ENCODE measurements at regions not wholly inside any gene's neighbourhood (a gene's known extent, or its start where the extent isn't known, plus 50 kb on each side); places are given as distances from the start of the nearest gene placed in this dataset.

DNA sequence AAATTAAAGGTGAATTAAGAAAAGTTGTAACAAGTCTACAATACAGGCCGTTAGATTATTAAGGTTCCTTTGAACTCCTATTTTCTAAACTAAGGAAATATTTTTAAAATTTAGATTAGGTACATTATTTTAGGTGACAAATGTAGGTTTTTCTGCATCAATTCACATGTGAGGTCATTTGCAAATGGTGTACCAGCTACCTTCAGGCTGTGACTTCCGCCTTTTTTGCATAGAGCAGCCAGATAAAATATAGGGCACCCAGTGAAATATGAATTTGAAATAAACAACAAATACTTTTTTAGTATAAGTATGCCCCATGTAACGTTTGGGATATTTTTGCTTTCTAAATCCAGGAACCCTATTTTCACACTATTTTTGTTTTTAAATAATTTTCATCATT, 544.0 kb downstream of the LMO4 start (continued):
- TF ChIP-seq, protein P1, sequence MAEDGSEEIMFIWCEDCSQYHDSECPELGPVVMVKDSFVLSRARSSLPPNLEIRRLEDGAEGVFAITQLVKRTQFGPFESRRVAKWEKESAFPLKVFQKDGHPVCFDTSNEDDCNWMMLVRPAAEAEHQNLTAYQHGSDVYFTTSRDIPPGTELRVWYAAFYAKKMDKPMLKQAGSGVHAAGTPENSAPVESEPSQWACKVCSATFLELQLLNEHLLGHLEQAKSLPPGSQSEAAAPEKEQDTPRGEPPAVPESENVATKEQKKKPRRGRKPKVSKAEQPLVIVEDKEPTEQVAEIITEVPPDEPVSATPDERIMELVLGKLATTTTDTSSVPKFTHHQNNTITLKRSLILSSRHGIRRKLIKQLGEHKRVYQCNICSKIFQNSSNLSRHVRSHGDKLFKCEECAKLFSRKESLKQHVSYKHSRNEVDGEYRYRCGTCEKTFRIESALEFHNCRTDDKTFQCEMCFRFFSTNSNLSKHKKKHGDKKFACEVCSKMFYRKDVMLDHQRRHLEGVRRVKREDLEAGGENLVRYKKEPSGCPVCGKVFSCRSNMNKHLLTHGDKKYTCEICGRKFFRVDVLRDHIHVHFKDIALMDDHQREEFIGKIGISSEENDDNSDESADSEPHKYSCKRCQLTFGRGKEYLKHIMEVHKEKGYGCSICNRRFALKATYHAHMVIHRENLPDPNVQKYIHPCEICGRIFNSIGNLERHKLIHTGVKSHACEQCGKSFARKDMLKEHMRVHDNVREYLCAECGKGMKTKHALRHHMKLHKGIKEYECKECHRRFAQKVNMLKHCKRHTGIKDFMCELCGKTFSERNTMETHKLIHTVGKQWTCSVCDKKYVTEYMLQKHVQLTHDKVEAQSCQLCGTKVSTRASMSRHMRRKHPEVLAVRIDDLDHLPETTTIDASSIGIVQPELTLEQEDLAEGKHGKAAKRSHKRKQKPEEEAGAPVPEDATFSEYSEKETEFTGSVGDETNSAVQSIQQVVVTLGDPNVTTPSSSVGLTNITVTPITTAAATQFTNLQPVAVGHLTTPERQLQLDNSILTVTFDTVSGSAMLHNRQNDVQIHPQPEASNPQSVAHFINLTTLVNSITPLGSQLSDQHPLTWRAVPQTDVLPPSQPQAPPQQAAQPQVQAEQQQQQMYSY (CRISPR knock-in tag; IDR thresholded peaks at IDR 0.05), result no peak
- TF ChIP-seq RFX5 (IDR thresholded peaks at IDR 0.05; ENCODE audit: low read depth, low read length) (no peak), HDAC6 (IDR thresholded peaks at IDR 0.05; ENCODE audit: unreplicated experiment) (no peak), CEBPB (IDR thresholded peaks at IDR 0.05; ENCODE audit: borderline replicate concordance in 1 of 2, low read depth in 2 of 2, low read length in 2 of 2) (no peak), NFYA (IDR thresholded peaks at IDR 0.05; ENCODE audit: borderline replicate concordance, low read depth, low read length) (no peak), RCOR1 (conservative IDR thresholded peaks at IDR 0.05; ENCODE audit: low read depth, low read length) (no peak), ZNF217 (IDR thresholded peaks at IDR 0.05) (no peak), TARDBP (IDR thresholded peaks at IDR 0.05; ENCODE audit: borderline replicate concordance) (no peak)
- TF ChIP-seq, protein P2, sequence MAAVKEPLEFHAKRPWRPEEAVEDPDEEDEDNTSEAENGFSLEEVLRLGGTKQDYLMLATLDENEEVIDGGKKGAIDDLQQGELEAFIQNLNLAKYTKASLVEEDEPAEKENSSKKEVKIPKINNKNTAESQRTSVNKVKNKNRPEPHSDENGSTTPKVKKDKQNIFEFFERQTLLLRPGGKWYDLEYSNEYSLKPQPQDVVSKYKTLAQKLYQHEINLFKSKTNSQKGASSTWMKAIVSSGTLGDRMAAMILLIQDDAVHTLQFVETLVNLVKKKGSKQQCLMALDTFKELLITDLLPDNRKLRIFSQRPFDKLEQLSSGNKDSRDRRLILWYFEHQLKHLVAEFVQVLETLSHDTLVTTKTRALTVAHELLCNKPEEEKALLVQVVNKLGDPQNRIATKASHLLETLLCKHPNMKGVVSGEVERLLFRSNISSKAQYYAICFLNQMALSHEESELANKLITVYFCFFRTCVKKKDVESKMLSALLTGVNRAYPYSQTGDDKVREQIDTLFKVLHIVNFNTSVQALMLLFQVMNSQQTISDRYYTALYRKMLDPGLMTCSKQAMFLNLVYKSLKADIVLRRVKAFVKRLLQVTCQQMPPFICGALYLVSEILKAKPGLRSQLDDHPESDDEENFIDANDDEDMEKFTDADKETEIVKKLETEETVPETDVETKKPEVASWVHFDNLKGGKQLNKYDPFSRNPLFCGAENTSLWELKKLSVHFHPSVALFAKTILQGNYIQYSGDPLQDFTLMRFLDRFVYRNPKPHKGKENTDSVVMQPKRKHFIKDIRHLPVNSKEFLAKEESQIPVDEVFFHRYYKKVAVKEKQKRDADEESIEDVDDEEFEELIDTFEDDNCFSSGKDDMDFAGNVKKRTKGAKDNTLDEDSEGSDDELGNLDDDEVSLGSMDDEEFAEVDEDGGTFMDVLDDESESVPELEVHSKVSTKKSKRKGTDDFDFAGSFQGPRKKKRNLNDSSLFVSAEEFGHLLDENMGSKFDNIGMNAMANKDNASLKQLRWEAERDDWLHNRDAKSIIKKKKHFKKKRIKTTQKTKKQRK (IDR thresholded peaks at IDR 0.05; ENCODE audit: low read depth, low read length), result no peak

Data from GM12878 (cell line).